IPS-20b (cell line): ENCODE measurements at regions not wholly inside any gene's neighbourhood (a gene's known extent, or its start where the extent isn't known, plus 50 kb on each side); places are given as distances from the start of the nearest gene placed in this dataset.
"Not testable (repeated sequence)": the region's sequence is repeated elsewhere in the genome, so short reads cannot be mapped to it uniquely, and the experiment has no call there.

Experiments
- H3K27ac ChIP-seq: one replicate; pipeline ENCODE4 v1.5.1; 2013; ENCODE audit warnings: low read length
- H3K27me3 ChIP-seq: 2 replicates; pipeline ENCODE4 v1.6.1; 2013; ENCODE audit warnings: mild to moderate bottlenecking, low read length, inconsistent platforms; ENCODE audit not compliant: insufficient read depth
- H3K36me3 ChIP-seq: 2 replicates; pipeline ENCODE4 v1.6.1; 2013; ENCODE audit warnings: low read depth, mild to moderate bottlenecking, inconsistent platforms, low read length, moderate library complexity; ENCODE audit not compliant: insufficient read depth
- H3K4me1 ChIP-seq: 2 replicates; pipeline ENCODE4 v1.6.1; 2013; ENCODE audit warnings: mild to moderate bottlenecking, control low read depth, inconsistent platforms, low read length, moderate library complexity; ENCODE audit not compliant: insufficient read depth
- H3K4me3 ChIP-seq: 2 replicates; pipeline ENCODE4 v1.5.1; 2013; ENCODE audit warnings: mild to moderate bottlenecking, low read length, inconsistent platforms
- H3K9ac ChIP-seq: 2 replicates; pipeline ENCODE4 v1.6.1; 2013; ENCODE audit warnings: low read depth, mild to moderate bottlenecking, inconsistent platforms, low read length, moderate library complexity
- H3K9me3 ChIP-seq: 2 replicates; pipeline ENCODE4 v1.6.1; 2013; ENCODE audit warnings: mild to moderate bottlenecking, low read depth, low read length, inconsistent platforms; ENCODE audit not compliant: insufficient read depth

DNA sequence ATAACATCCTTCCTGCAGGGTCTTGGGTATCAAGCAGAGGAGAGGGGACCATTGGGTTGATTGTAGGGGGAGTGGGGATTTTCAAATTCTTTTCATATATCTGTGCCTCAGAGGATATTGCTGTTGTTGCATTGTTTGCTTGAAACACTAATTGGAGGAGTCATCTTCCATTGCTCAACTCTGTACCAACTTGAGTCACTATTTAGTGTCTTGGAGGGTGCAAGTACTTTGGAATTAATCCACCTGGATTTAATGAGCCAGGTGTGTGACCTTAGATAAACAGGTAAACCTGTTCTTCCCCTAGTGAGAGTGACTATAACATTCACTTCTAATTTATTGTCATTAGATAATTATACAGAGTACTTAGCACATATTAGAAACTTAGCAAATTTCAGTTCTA lies 151.3 kb upstream of the CNTNAP4 start:
- H3K9me3 ChIP-seq: no peaks in the 10 kb centered on the region
- no peaks in the 10 kb centered on the region for H3K4me1 ChIP-seq
- H3K9ac ChIP-seq: no peak overlapping the region
- no peaks in the 10 kb centered on the region for H3K27me3 ChIP-seq
- no peak overlapping the region for H3K4me3 ChIP-seq
- H3K36me3 ChIP-seq: no peaks in the 10 kb centered on the region
- no peak overlapping the region for H3K27ac ChIP-seq

DNA sequence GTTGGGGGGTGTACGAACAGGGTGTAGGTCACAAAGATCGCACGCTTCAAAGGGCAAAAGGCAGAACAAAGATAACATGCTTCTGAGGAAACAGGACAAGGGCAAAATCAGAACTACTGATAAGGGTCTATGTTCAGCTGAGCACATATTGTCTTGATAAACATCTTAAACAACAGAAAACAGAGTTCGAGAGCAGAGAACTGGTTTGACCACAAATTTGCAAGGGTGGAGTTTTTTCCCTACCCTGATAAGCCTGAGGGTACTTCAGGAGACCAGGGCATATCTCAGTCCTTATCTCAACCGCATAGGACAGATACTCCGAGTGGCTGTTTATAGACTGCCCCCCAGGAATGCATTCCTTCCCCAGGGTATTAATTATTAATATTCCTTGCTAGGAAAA lies 139.1 kb upstream of the CNTNAP4 start:
- H3K27ac ChIP-seq, H3K27me3 ChIP-seq, H3K9me3 ChIP-seq, H3K9ac ChIP-seq, H3K4me1 ChIP-seq, H3K4me3 ChIP-seq, H3K36me3 ChIP-seq: not testable (repeated sequence)

DNA sequence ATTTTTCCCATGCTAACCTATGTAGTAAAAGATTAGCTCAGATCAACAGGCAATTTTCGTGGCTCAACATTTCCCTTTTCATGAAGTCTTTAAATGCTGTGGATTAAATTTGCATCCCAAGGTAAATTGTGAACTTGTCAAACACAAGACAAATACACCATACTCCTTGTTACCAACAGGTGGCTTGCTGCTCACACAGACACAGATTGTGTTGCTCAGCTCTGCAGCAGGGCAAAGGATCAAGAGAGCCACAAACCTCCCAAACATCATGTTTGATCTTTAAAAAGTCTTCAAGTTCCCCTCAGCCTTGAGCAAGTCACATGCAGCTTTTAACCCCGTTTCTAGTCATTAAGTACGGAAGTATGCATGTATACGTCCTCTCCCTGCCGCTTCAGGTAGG lies 119.6 kb upstream of the CNTNAP4 start:
- Histone ChIP-seq H3K27me3 (no peaks in the 10 kb centered on the region), H3K36me3 (no peaks in the 10 kb centered on the region), H3K9ac (no peak overlapping the region), H3K9me3 (no peaks in the 10 kb centered on the region), H3K27ac (no peak overlapping the region), H3K4me1 (no peaks in the 10 kb centered on the region), H3K4me3 (no peak overlapping the region)

DNA sequence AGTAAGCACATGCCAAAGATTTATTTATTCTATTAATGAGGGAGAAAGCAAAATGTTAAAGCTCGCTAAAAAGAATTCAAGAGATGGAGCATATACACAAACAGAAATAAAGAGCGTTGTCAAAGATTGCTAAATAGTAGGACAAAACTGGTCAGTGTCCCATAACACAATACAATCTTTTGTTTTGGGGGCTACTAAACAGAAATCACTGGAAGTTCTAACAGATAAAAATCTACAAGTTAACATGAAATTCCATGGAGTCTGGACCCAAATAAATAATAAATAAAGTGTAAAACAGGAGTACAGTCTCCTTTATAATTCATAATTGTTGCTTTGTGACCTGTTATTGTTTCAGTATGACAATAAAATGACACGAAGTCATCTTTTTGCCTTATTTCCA lies 115.2 kb upstream of the CNTNAP4 start:
- H3K9ac ChIP-seq: no peak overlapping the region
- no peaks in the 10 kb centered on the region for H3K36me3 ChIP-seq
- H3K27ac ChIP-seq: no peak overlapping the region
- no peaks in the 10 kb centered on the region for H3K4me1 ChIP-seq
- H3K4me3 ChIP-seq: no peak overlapping the region
- no peaks in the 10 kb centered on the region for H3K27me3 ChIP-seq
- H3K9me3 ChIP-seq: no peaks in the 10 kb centered on the region

DNA sequence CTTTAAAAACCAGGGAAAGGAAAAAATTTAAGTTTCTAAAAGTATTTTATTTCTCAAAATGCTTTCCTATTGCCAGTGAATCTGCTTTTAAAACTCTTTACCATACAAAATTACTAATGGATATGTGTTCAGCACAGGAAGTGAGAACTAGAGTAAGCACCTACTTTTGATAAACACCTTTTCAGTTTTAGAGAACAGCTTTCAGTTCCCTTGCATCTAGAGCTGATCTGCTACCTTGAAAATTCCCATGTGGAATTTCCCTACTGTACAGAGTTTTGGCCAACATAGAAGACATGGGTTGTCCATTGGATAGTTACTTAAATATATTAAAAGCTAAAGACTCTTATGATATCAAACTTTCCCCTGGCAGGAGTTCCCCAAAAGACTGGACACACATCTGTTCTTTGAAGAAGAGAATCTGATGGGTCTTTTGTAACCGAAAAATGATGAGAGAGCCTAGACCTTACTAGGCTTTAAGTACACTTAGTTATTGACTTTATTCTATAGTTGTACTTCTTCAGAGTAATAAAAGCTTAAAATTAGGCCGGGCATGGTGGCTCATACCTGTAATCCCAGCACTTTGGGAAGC lies 112.1 kb upstream of the CNTNAP4 start:
- no peak overlapping the region for H3K9ac ChIP-seq
- H3K27me3 ChIP-seq: no peaks in the 10 kb centered on the region
- H3K4me3 ChIP-seq: no peak overlapping the region
- H3K36me3 ChIP-seq: no peaks in the 10 kb centered on the region
- no peaks in the 10 kb centered on the region for H3K9me3 ChIP-seq
- no peaks in the 10 kb centered on the region for H3K4me1 ChIP-seq
- H3K27ac ChIP-seq: no peak overlapping the region

DNA sequence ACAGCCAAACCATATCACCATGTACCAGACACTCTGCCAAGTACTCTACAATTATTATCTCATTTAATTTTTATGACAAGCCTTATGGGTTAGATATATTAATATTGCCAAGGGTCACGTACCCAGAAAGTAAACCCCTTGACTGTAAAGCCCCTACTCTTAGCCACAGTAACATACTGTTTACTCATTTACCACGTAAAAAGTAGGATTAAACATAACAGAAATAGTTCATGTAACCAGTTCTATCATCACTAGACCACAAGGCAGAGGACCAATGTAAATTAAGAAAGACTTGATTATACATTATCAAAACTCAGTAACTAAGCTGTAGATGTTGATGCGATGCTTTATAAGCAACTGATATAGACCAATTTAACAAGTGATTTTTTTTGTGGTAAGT lies 101.5 kb upstream of the CNTNAP4 start:
- Histone ChIP-seq H3K27ac (no peak overlapping the region), H3K9me3 (peaks cover 6% of the 10 kb centered on the region), H3K4me3 (no peak overlapping the region)

DNA sequence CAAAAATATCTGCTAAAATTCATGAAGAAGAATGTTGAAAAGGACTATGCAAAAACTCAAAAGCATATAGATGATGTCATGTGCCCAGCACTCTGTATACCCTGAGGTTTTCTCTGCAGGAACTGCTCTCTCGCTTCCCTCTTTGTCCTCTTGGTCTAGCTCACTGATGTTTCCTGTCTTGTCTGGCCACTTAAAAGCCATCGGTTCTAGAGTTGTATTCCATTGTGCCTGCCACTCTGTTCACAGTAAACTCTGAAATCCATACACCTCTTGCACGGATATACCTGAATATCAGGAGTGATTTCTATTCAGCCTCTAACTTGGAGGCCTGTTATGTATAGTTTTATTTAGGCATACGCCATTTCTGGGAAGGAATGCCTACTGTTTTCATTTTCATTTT lies 101.0 kb upstream of the CNTNAP4 start:
- Histone ChIP-seq H3K27ac (no peak overlapping the region), H3K9ac (no peak overlapping the region), H3K9me3 (peaks cover 6% of the 10 kb centered on the region), H3K36me3 (no peaks in the 10 kb centered on the region), H3K4me1 (no peaks in the 10 kb centered on the region), H3K27me3 (no peaks in the 10 kb centered on the region), H3K4me3 (no peak overlapping the region)

More for the DNA sequence above, 101.5 kb upstream of the CNTNAP4 start:
- H3K4me1 ChIP-seq: no peaks in the 10 kb centered on the region
- H3K9ac ChIP-seq: no peak overlapping the region
- H3K27me3 ChIP-seq: no peaks in the 10 kb centered on the region
- no peaks in the 10 kb centered on the region for H3K36me3 ChIP-seq

DNA sequence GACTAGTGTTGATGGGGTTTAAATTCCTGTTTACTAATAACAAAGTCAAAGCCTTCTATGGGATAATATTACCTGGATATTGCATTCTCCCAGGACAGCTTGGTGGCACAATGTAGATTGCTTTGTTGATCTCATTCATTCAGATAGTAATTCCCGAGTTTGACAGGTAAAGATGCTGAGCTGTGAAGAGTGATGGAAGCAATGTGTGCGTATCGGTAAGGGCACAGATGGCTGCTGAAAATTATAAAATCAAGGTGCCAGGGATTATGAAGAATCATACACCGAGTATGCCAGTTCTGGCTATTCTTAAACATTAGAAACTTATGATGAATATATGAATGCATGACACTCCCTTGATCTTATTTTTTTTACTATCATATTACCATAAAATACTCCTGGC lies 100.6 kb upstream of the CNTNAP4 start:
- Histone ChIP-seq H3K4me1 (no peaks in the 10 kb centered on the region), H3K4me3 (no peak overlapping the region), H3K9ac (no peak overlapping the region), H3K36me3 (no peaks in the 10 kb centered on the region), H3K27me3 (no peaks in the 10 kb centered on the region), H3K9me3 (peaks cover 6% of the 10 kb centered on the region), H3K27ac (no peak overlapping the region)

DNA sequence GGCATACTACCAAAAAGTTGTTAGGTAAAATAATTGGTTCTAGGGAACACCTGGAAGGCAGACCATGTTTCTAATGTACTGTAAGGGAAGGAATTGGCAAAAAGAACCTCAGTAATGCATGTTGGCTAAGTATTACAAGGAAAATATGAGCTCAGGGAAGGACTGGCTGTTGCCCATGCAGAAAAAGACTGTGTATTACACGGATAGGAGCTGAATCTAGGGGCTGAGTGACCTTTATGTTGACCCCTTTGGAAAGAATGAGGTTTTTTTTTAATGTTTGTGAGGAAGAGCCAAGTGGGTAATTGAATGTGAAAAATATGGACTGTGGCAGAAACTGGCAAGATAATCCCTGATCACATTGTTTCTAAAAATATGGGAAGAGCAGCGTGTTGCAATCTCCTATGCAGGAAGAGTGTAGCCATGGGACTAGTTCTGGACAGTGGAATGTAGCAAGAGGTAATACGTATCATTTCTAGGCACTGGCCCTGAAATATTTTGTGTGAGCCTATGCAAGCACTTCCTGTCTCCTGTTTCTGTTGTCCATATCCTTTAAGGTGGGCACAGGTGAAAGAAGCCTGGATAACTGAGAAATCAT lies 95.1 kb upstream of the CNTNAP4 start:
- H3K36me3 ChIP-seq: no peaks in the 10 kb centered on the region
- H3K4me3 ChIP-seq: no peak overlapping the region
- H3K27ac ChIP-seq: no peak overlapping the region
- H3K9ac ChIP-seq: no peak overlapping the region
- no peaks in the 10 kb centered on the region for H3K4me1 ChIP-seq
- H3K27me3 ChIP-seq: no peaks in the 10 kb centered on the region
- H3K9me3 ChIP-seq: no peaks in the 10 kb centered on the region; the same call in 1 of the 2 replicates

DNA sequence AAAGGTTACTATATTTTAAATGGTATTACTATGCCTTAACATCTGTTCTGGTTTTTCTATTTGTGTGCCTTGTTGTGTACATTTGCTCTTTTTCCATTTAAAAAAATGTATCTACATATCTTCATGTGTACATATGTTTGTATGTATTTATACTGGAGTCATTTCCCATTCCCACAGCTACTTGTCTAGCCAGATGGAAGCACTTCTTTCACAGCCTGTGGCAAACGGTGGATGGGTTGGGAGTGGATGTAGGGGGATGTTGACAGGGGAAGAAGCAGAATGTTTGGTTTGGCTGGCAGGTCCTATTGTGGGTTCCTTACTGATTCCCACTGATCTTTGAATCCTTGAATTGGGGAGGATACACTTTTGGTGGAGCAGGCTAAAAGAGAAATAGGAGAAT lies 93.6 kb upstream of the CNTNAP4 start:
- no peaks in the 10 kb centered on the region for H3K4me1 ChIP-seq
- no peak overlapping the region for H3K4me3 ChIP-seq
- no peak overlapping the region for H3K9ac ChIP-seq
- no peaks in the 10 kb centered on the region; the same call in 1 of the 2 replicates for H3K9me3 ChIP-seq
- H3K36me3 ChIP-seq: no peaks in the 10 kb centered on the region
- no peak overlapping the region for H3K27ac ChIP-seq
- H3K27me3 ChIP-seq: no peaks in the 10 kb centered on the region

DNA sequence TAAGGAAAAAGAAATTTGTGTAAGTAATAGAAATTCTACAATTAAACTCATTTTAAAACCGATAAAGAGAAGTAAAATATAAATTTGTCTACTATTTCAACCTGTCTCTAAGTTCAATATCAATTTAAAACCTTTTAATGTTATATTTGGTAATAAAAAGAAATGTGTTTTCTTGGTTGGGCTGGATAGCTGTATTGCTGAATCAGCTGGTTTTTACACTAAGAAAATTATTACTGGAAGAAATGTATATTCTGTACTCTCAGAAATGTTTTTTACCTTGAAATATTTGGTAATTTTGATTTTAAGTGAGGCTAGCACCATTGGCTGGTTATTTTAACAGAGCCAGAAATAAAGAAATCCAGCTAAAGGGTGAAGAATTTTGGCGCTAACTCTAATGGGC lies 87.1 kb upstream of the CNTNAP4 start:
- no peaks in the 10 kb centered on the region for H3K36me3 ChIP-seq
- H3K9ac ChIP-seq: no peak overlapping the region
- H3K9me3 ChIP-seq: no peaks in the 10 kb centered on the region; the same call in 1 of the 2 replicates
- H3K4me1 ChIP-seq: peaks cover 10% of the 10 kb centered on the region; the same call in 1 of the 2 replicates
- no peak overlapping the region for H3K4me3 ChIP-seq
- no peaks in the 10 kb centered on the region for H3K27me3 ChIP-seq
- no peak overlapping the region for H3K27ac ChIP-seq

DNA sequence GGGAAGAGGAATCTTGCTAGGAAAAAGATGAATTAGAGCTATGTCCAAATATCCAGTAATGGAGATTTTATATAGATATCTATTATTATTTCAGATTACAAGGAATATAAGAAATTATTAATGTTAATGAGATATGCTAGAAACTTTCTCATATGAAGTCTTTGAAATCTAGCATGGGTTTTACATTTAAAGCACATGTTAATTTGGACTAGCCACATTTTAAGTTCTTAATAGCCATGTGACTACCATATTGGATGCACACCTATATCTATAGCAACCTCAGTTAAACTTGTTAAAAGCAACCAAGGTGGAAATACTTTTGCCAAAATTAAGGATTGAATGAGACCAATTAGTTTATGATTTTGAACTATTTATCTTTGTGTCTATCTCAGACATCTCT lies 86.7 kb upstream of the CNTNAP4 start:
- Histone ChIP-seq H3K9ac (no peak overlapping the region), H3K9me3 (no peaks in the 10 kb centered on the region; the same call in 1 of the 2 replicates), H3K27me3 (no peaks in the 10 kb centered on the region), H3K4me1 (peaks cover 10% of the 10 kb centered on the region; the same call in 1 of the 2 replicates), H3K36me3 (no peaks in the 10 kb centered on the region), H3K27ac (no peak overlapping the region), H3K4me3 (no peak overlapping the region)
